ENCODE measurements at regions not wholly inside any gene's neighbourhood (a gene's known extent, or its start where the extent isn't known, plus 50 kb on each side); places are given as distances from the start of the nearest gene placed in this dataset.
"Not testable (repeated sequence)": the region's sequence is repeated elsewhere in the genome, so short reads cannot be mapped to it uniquely, and the experiment has no call there.

- no peak overlapping the region for H3K4me3 ChIP-seq (ENCODE audit: control extremely low read depth in 1 of 5, extremely low read depth in 1 of 5, insufficient read depth in 1 of 5, low read depth in 2 of 5, low read length in 4 of 5)
- DNase-seq (no peak), ATAC-seq (ENCODE audit: low read depth) (no peak)
- ChIA-PET CTCF (no interaction called here), POLR2A (no interaction called here)
- H3K27me3 ChIP-seq (replicated peaks in 1 of 4; ENCODE audit: control extremely low read depth in 1 of 4, control insufficient read depth in 3 of 4, insufficient read depth in 4 of 4, low read length in 3 of 4): no peaks in the 10 kb centered on the region
- H4K20me1 ChIP-seq (ENCODE audit: control insufficient read depth, insufficient read depth, low read length, poor library complexity, severe bottlenecking): no peaks in the 10 kb centered on the region
- H2AFZ ChIP-seq (ENCODE audit: insufficient read depth, low read depth, low read length, poor library complexity, severe bottlenecking): no peak overlapping the region
- no peaks in the 10 kb centered on the region for H3K36me3 ChIP-seq (replicated peaks in 1 of 2; ENCODE audit: control extremely low read depth in 1 of 2, control insufficient read depth in 1 of 2, extremely low read depth in 1 of 2, insufficient read depth in 2 of 2, low read length in 1 of 2)
- H3K79me2 ChIP-seq (ENCODE audit: control insufficient read depth, insufficient read depth, low read length): no peaks in the 10 kb centered on the region
- no peak overlapping the region for H3K4me2 ChIP-seq (replicated peaks; ENCODE audit: low read depth, low read length, poor library complexity, severe bottlenecking)
- Mint-ChIP-seq H3K4me1 (no peaks in the 10 kb centered on the region), H3K27ac (no peak overlapping the region), H3K4me3 (no peak overlapping the region), H3K27me3 (no peaks in the 10 kb centered on the region), H3K9me3 (ENCODE audit: insufficient read depth) (no peaks in the 10 kb centered on the region)
- WGBS (ENCODE audit: insufficient coverage): no CpG with 5 or more reads among the region's 2 CpGs
- TF ChIP-seq CTCF (IDR thresholded peaks at IDR 0.05): no peak
- no peak for TF ChIP-seq EZH2 (IDR thresholded peaks at IDR 0.05; ENCODE audit: borderline replicate concordance, insufficient read depth, low read depth, low read length, poor library complexity, severe bottlenecking)
- H3K9ac ChIP-seq (ENCODE audit: low read length): no peak overlapping the region
- no peaks in the 10 kb centered on the region for H3K9me3 ChIP-seq (ENCODE audit: control extremely low read depth in 1 of 3, control insufficient read depth in 2 of 3, insufficient read depth in 1 of 3, low read length in 2 of 3)
- intact Hi-C loops (cut with micrococcal nuclease): no loop called here
- H3K4me1 ChIP-seq (ENCODE audit: control insufficient read depth in 2 of 2, insufficient read depth in 2 of 2, low read length in 2 of 2): no peaks in the 10 kb centered on the region
- H3K27ac ChIP-seq (ENCODE audit: low read length in 2 of 2): no peak overlapping the region
These were observed 103.1 kb upstream of the TBX18 start for GRCh38 chr6:84867521-84867920.

- no peak for TF ChIP-seq EZH2 (IDR thresholded peaks at IDR 0.05; ENCODE audit: borderline replicate concordance, insufficient read depth, low read depth, low read length, poor library complexity, severe bottlenecking)
- no peak for TF ChIP-seq CTCF (IDR thresholded peaks at IDR 0.05)
- Mint-ChIP-seq H3K27ac (no peak overlapping the region), H3K9me3 (ENCODE audit: insufficient read depth) (no peaks in the 10 kb centered on the region), H3K27me3 (no peaks in the 10 kb centered on the region), H3K4me1 (no peaks in the 10 kb centered on the region), H3K4me3 (no peak overlapping the region)
- no peak for ATAC-seq (ENCODE audit: low read depth)
- POLR2A ChIA-PET: no interaction called here
- Histone ChIP-seq H3K4me2 (replicated peaks; ENCODE audit: low read depth, low read length, poor library complexity, severe bottlenecking) (no peak overlapping the region), H3K27me3 (replicated peaks in 1 of 4; ENCODE audit: control extremely low read depth in 1 of 4, control insufficient read depth in 3 of 4, insufficient read depth in 4 of 4, low read length in 3 of 4) (no peaks in the 10 kb centered on the region), H3K27ac (ENCODE audit: low read length in 2 of 2) (no peak overlapping the region), H2AFZ (ENCODE audit: insufficient read depth, low read depth, low read length, poor library complexity, severe bottlenecking) (no peak overlapping the region), H3K79me2 (ENCODE audit: control insufficient read depth, insufficient read depth, low read length) (no peaks in the 10 kb centered on the region), H3K36me3 (replicated peaks in 1 of 2; ENCODE audit: control extremely low read depth in 1 of 2, control insufficient read depth in 1 of 2, extremely low read depth in 1 of 2, insufficient read depth in 2 of 2, low read length in 1 of 2) (no peaks in the 10 kb centered on the region), H4K20me1 (ENCODE audit: control insufficient read depth, insufficient read depth, low read length, poor library complexity, severe bottlenecking) (no peaks in the 10 kb centered on the region), H3K9me3 (ENCODE audit: control extremely low read depth in 1 of 3, control insufficient read depth in 2 of 3, insufficient read depth in 1 of 3, low read length in 2 of 3) (no peaks in the 10 kb centered on the region), H3K4me3 (ENCODE audit: control extremely low read depth in 1 of 5, extremely low read depth in 1 of 5, insufficient read depth in 1 of 5, low read depth in 2 of 5, low read length in 4 of 5) (no peak overlapping the region), H3K4me1 (ENCODE audit: control insufficient read depth in 2 of 2, insufficient read depth in 2 of 2, low read length in 2 of 2) (no peaks in the 10 kb centered on the region), H3K9ac (ENCODE audit: low read length) (no peak overlapping the region)
- no CpG with 5 or more reads among the region's 1 CpG for WGBS (ENCODE audit: insufficient coverage)
- no peak for DNase-seq
- intact Hi-C loops (cut with micrococcal nuclease): no loop called here
- CTCF ChIA-PET: no interaction called here
These were observed 102.3 kb upstream of the TBX18 start for GRCh38 chr6:84866715-84867114.

GRCh38 chr6:84865372-84865771, 101.0 kb upstream of the TBX18 start:
- H3K9me3 Mint-ChIP-seq (ENCODE audit: insufficient read depth); H3K27ac Mint-ChIP-seq; H3K27ac ChIP-seq (ENCODE audit: low read length in 2 of 2); intact Hi-C loops (cut with micrococcal nuclease); H3K9ac ChIP-seq (ENCODE audit: low read length); H3K4me1 Mint-ChIP-seq; H3K27me3 Mint-ChIP-seq; H3K4me1 ChIP-seq (ENCODE audit: control insufficient read depth in 2 of 2, insufficient read depth in 2 of 2, low read length in 2 of 2); H3K79me2 ChIP-seq (ENCODE audit: control insufficient read depth, insufficient read depth, low read length); DNase-seq; ATAC-seq (ENCODE audit: low read depth); H4K20me1 ChIP-seq (ENCODE audit: control insufficient read depth, insufficient read depth, low read length, poor library complexity, severe bottlenecking); POLR2A ChIA-PET; H3K4me3 ChIP-seq (ENCODE audit: control extremely low read depth in 1 of 5, extremely low read depth in 1 of 5, insufficient read depth in 1 of 5, low read depth in 2 of 5, low read length in 4 of 5); H3K4me2 ChIP-seq (replicated peaks; ENCODE audit: low read depth, low read length, poor library complexity, severe bottlenecking); H3K36me3 ChIP-seq (replicated peaks in 1 of 2; ENCODE audit: control extremely low read depth in 1 of 2, control insufficient read depth in 1 of 2, extremely low read depth in 1 of 2, insufficient read depth in 2 of 2, low read length in 1 of 2); H2AFZ ChIP-seq (ENCODE audit: insufficient read depth, low read depth, low read length, poor library complexity, severe bottlenecking); CTCF ChIA-PET; H3K27me3 ChIP-seq (replicated peaks in 1 of 4; ENCODE audit: control extremely low read depth in 1 of 4, control insufficient read depth in 3 of 4, insufficient read depth in 4 of 4, low read length in 3 of 4); H3K9me3 ChIP-seq (ENCODE audit: control extremely low read depth in 1 of 3, control insufficient read depth in 2 of 3, insufficient read depth in 1 of 3, low read length in 2 of 3); H3K4me3 Mint-ChIP-seq: not testable (repeated sequence)
- WGBS (ENCODE audit: insufficient coverage): no CpG with 5 or more reads among the region's 1 CpG

Data from B cell (primary cell).